GM21723 (cell line): ENCODE measurements at regions not wholly inside any gene's neighbourhood (a gene's known extent, or its start where the extent isn't known, plus 50 kb on each side); places are given as distances from the start of the nearest gene placed in this dataset.

ENCODE experiments used
- ATAC-seq: cut with Tn5 transposase; IDR thresholded peaks from one replicate; pipeline ENCODE4 v1.9.1; 2021; ENCODE audit warnings: mild to moderate bottlenecking, moderate library complexity; ENCODE audit not compliant: unreplicated experiment

DNA sequence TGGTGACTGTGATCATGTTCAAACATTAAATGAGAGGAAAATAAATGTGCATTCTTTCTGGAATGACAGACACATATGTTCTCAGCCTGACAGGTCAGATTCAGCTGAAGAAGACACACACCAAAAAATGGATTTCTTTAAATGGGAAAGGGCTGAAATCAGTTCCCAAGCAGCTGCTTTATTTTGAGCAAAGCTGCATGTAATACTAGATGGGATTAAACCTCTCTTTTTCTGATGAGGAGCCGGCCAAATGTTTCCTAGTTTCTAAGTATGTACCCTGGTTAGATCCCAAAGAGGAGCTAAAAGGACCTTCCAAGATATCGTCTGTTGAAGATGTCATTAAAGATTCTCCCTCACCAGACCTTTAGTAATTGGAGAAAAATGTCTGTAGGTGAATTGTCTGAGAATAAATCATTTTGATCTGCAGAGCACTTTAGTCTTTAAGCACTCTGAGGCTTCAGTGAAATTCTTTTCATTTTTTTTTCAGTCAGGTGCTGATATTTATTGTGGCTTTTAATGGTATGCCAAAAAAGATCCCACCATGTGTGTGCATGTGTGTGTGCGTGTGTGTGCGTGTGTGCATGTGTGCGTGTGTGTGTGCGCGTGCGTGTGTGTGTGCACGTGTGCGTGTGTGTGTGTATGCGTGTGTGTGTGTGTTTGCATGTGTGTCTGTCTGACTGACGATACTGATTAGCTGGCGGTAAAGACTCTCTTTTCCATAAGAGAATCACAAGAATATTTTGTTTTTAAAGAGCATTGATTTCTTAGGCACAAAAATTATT is 175.8 kb downstream of the IRS1 start:
- no peak for ATAC-seq

DNA sequence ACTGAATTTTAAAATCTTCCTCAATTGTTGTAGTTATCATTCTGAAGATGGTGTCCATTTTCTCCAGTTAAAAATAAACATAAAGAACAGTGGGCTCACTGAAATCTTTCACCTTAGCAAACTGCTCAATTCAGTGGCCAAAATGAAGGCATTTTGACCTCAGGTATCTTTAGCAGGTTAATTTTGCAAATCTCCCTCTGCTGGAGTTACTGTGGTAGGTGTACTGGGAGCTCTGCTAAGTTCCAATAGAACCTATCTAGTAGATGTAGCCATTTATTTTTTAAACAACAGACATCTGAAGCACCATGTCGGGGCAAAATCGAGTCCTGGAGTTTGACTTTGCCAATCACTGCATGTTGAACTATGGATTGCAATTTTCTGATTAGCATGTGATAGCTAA is 177.1 kb downstream of the IRS1 start:
- no peak for ATAC-seq

DNA sequence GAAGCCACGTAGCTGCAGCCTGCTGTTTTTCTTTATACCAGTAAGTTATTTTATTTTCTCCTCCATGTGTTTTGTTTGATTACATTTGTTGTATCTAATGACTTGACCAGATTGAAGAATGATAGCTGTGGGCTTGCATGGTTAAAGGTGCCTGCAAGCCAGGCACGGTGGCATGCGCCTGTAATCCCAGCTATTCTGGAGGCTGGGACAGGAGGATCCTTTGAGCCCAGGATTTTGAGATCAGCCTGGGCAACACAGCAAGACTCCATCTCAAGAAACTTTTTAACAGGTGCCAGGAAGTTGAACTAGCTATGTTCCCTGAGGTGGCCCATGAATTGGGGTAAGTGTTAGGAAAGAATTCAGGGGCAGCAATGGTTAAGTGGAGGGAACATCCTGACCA is 179.4 kb downstream of the IRS1 start:
- ATAC-seq = no peak

DNA sequence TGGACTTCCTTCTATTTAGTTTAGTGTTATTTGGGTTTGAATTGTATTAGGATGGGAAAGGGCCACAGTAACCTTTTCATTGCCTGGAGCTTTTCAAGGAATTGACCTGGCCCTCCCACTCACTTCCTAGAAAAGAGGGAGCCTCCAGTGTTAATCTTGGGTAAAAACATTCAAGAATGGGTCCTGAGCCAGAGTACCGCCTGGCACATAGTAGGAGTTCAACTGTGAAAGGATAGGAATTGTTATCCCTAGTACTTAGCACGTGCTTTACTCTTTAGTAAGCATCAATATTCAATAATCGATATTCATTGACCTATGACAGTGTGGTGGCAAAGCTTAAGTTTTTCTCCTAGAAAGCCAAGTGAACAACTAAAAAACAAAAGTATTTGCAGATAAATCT is 179.9 kb downstream of the IRS1 start:
- ATAC-seq = no peak

DNA sequence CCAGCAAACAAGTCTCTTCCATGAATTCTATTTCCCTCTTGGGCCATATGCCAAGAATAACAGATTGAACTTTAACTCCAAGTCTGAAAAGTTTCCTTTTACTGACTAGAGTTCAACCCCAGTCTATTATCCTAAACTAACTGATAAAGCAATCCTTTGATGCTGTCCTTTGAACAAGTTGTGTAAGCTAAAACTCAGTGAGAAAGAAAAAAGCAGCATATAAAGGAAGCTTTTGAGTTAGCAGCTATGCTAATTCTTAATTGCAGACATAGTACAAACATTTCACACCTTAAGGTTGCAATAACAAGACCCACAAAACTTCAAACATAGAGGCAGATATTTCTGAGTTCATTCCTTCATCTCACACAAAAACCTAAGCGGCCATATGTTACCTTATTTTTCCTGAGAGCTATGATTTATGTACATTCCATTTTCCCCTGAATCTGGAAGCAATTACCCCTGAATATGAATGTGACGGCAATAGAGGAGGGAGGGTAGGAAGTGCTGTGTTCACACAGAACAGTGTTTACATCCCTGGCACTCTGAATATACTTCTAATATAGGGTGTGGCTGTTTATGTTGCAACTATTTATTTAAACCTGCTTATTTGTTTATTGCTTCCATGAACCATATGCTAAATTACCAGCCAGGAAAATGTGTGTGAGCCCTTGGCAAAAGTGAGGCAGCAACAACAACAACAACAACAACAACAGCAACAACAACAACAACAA is 180.6 kb downstream of the IRS1 start:
- ATAC-seq = no peak

DNA sequence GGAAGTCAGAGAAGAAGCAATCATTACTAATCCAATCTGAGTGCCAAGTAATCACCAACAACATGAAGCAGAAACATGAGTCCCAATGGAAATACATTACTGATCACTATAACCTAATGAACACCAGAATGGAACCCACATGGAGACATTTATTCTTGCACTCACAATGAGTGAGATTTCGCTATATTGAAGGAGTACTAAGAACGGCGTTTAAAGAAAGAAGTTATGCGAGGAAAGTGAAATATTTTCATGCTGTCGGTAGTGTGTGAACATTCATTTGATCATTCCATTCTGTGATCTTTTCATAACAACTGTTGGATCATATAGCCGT is 181.1 kb downstream of the IRS1 start:
- no peak for ATAC-seq

DNA sequence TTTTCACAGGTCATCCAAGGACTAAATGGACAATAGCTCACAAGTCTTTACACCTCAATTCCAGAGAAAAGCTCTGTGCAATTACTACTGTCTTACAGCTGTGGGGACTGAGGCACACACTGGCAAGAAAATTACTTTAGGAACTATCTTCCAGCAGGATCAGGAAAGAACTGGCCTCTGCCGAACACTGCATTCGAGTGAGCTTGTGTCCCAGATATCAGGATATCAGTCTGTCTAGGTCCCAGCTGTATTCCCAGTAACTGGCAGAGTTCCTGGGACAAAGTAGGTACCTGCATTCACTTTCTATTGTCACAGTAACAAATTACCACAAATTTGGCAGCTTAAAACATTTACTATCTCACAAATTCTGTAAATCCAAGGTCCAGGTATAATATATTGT is 183.7 kb downstream of the IRS1 start:
- no peak for ATAC-seq

DNA sequence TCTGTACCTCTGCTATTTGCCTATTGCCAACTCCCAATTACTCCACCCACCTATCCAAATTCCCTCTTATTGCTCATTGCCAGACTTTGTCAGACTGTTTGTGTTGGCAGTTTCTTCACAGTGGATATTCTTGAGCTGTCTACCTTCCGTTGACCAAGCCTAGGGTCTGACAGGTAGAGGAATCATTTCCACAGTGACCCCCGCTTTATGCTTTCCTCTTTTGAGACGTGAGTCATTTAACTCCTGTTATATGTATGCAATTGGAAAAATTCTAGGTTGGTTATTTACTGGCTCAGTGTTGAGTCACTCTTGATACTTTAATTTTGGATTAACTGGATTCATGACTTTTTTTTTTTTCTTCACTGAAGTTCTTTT is 187.7 kb downstream of the IRS1 start:
- no peak for ATAC-seq

DNA sequence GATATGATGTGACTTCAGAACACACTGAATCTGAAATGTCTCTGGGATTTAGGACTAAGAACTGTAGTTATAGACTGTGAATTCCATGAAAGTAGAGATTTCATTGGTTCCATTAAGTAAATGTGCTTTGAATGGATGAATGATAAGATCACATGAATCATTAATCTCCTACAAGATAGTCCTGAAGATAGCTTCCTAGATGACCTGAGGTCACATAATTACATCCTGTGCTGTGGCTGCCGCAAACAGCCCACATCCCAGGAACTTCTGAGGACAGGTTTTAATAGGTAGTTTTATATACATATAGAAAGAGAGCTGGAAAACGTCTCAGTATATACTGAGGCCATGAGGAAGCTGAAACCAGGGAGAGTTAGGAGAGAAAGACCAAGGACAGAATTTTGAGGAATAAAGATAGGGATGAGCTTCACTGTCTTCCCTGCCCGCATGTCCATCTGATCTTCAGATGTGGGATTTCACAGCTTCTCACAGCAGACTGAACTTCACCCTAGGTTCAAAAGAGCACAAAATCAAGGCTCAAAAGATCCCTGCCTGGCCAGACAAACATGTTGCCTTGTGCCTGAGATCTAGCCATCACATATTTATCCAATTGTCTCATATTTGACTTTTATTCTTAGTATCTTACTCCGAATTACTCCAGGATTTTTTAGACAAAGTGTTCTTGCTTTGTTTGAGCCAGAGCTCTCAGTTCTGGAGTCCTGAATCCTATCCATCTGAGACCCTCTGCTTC is 188.2 kb downstream of the IRS1 start:
- ATAC-seq = no peak

DNA sequence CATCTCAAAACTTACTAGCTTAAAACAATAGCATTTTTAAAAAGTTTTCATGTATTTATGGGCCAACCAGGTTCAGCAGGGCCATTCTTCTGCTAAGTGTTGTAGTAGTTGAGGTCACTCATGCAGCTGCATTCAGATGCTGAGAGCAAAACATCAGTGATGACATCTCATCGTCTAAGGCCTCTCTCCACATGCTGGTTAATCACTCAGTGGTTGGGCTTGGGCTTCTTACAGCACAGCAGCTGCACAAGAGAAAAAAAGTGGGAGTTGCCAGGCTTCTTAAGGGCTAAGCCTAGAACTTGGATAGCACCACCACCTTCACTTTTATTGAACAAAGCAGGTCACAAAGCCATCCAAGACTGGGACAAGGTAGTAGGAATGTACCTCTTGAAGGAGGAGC is 190.3 kb downstream of the IRS1 start:
- ATAC-seq = no peak

DNA sequence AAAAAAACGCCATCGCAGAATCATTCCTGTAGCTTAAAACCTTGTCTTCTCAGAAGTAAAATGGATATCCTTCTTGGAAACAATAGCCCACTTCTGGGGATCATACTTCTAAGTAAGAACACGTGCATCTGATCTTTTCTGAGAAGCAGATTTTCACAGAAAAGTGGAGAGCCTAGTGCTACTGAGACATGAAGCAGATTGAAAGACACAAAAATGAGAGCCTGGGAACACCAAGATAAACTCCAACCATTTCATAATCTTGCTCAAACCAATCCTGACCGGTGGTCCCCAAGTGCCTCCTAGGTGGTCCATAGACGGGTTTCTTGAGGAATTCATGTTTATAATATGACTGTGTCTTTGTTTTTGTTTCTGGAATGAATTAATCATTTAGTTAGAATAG is 191.2 kb downstream of the IRS1 start:
- no peak for ATAC-seq

DNA sequence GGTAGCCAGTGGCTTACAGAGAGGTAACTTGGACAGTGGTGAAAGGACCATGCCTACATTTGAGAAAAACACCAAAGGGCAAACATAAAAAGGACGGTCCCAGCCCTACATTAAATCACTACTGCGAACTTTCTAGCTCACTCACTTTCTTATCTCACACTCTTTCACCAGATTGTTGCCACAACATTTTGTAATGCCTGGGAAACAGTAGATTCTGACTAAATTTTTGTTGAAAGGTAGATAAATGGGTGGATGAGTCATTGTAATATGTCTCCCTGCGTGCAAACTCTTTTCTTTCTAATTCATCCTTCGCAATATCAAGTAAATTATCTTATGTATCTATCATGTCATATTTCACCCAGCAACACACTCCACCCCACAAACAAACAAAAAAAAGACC is 192.2 kb downstream of the IRS1 start:
- ATAC-seq = no peak

DNA sequence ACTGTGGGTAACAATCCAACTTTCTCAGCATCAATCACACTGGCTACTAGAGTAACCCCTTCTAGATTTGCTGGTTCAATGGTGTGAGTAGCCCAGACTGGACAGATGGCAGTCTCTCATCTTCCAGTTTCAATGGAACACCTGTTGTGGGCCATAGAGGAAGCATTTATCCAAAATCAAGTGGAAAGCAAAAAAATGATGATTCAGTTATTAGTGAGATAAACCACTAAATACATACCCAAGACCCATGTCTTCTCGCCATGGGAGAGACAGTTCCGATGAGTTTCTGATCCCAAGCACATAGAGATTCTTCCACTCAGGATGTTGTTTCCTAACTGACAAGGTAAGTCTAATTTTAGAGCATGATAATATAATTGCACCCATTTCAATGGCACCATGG is 194.0 kb downstream of the IRS1 start:
- ATAC-seq = no peak

DNA sequence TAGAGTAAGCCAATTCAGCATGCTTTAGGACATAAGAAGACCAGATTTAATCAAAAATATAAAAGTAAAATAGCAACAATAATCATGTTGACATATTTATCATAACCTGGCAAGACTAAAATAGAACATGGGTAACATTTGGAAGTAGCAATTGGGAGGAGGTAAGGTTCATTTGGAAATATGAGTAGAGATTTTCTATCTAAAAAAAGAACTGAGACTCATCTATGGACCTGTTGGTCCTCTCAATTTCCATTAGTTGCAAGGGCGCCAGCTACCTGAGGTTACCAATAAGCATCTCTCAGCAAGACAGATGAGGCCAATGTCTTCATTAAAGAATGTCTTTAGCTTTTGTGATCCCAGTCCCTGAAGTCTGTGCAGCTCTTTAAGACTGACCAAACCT is 196.0 kb downstream of the IRS1 start:
- no peak for ATAC-seq

DNA sequence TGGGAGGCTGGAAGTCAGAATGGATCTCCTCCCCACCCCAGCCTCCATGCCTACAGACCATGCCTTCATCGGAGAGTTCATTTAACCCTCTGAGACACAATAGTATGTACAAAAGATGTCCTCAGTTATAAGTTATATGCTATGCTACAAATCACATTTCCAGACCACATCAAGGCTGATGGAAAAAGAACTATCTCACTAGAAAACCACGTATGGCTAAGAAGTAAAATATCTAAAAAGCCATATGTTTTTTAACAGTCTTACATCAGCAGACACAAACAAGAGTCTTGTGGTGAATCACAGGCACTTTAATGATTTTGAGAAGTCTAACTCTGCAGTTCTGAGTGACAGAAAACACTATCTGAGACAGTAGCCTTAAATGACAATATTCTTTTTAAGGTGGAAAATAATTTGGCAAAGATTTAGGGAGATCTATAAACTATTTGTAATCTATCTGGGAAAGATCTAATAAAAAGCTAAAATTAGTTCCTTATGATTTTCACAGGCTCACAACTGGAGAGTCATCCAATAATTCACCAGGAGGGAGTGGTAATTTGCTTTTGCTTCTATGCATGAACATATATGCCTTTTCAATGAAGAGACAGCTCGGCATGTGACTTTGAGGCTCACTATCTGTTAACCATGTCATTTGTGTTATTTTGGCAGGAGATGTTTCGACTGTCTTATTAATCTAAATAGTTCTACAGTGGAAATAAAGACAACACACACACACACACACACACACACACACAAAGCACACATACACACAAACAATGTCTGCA is 197.5 kb downstream of the IRS1 start:
- no peak for ATAC-seq

DNA sequence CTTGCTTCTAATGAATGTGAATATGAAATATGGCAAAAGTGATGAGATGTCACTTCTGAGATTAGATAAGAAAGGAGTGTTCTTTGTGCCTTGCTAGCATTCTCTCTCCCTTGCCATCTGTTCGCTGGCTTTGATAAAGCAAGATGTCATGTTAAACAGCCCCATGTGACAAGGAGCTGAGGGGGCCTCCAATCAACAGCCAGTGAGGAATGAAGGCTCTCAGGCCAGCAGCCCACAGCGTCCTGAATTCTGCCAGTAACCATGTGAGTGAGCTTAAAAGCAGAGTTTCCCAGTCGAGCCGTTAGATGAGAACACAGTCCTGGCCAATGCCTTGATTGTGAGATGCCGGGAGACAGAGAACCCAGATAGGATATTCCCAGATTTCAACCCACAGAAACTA is 198.8 kb downstream of the IRS1 start:
- no peak for ATAC-seq

DNA sequence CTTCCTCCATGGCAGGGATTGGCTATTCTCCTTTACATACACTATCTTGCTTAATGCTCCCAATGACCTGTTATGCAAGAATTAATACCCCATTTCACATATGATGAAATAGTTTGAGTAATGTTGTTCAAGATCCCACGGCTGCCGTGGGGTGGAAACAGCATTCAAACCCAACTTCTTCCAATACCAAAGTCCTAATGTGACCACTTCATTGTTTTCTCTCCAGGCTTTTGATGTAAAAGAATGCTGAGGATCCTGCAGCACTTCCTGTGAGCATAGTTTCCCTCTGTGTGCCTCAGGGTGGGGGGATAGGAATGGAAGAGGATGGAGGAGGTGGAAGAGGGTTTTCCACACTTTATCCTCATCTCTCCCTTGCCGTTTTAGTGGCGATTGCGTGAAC is 199.4 kb downstream of the IRS1 start:
- ATAC-seq = no peak

DNA sequence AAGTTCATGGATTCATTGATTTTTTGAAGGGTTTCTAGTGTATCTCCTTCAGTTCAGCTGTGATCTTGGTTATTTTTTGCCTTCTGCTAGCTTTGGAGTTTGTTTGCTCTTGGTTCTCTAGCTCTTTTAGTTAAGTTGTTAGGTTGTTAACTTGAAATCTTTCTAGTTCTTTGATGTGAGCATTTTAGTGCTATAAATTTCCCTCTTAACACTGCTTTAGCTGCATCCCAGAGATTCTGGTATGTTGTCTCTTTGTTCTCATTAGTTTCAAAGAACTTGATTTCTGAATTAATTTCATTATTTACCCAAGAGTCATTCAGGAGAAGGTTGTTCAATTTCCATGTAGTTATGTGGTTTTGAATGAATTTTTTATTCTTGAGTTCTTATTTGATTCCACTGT is 210.6 kb downstream of the IRS1 start:
- ATAC-seq = no peak

DNA sequence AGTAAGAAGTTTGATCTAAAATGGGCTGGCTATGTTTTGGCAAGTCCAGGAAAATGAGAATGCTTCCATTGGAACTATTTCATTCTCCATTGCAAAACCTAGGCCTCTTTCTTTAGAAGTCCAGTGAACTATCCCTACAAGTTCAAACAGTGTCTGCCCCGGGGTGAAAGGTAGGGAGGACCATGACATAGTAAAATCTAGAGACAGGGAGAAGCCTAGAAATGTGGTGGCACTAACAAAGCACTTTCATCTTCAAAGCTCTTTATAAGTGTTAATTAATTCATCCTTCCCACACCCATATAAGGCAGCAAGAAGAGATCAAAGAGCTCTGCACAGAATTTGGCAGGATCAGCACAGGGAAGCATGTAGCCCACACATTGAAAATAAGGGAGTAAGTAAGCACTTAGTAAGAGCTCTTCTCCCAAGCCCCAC is 214.5 kb downstream of the IRS1 start:
- ATAC-seq = no peak

DNA sequence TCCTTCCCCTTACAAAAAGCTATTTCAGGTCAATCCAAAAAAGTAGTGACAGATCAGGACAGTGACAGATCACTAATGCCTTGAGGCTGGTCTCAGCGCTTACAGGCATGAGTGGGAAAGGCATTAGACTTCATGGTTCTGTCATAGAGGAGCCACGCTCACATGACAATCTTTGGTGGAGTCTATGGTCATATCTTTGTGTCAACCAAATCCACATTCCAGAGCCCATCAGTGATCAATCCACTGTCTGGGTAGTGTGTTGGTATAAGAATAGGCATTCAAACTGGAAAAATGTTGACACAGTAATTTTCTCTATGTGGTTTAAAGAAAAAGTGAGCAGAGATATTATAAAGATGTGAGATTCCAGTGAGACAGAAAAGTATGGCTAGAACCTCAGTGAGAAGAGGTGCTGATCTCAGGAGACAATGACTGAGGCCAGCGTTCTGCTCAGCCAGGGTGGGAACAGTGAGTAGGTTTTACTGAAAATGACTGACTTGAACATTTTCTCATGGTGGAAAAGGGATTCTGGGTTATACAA is 215.0 kb downstream of the IRS1 start:
- ATAC-seq = no peak

DNA sequence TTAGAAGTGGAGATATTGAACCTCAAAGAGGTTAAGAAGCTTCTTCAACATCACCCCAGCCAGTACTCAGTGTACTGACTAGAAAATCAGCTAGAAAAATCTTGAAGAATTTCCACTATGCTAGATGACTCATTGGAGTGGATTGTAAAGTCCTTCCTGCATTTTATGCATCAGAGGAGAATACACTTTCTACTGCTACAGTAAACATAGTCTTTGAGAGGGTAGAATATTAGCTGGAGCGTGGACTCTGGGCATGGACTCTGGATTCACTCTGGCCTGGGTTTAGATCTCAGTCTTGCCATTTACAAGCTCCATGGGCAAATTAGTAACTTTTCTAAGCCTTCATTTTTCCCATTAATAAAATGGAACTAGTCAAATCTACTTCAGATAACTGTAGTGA is 215.9 kb downstream of the IRS1 start:
- no peak for ATAC-seq
